ENCODE measurements at regions not wholly inside any gene's neighbourhood (a gene's known extent, or its start where the extent isn't known, plus 50 kb on each side); places are given as distances from the start of the nearest gene placed in this dataset.

GRCh38 chr14:22458737-22459136 is 130.3 kb downstream of the DAD1 start:
- TF ChIP-seq REST (IDR thresholded peaks at IDR 0.05; ENCODE audit: low read depth) (no peak), EP300 (IDR thresholded peaks at IDR 0.05; ENCODE audit: borderline replicate concordance) (no peak), TAF1 (IDR thresholded peaks at IDR 0.05; ENCODE audit: low read depth) (no peak), ZBTB7A (IDR thresholded peaks at IDR 0.05; ENCODE audit: low read depth) (no peak), RAD21 (IDR thresholded peaks at IDR 0.05; ENCODE audit: low read depth) (no peak), YY1 (IDR thresholded peaks at IDR 0.05; ENCODE audit: low read depth) (no peak), TEAD4 (IDR thresholded peaks at IDR 0.05) (no peak), MAX (IDR thresholded peaks at IDR 0.05) (no peak), CEBPB (IDR thresholded peaks at IDR 0.05) (no peak), USF1 (IDR thresholded peaks at IDR 0.05) (no peak), CREB1 (IDR thresholded peaks at IDR 0.05; ENCODE audit: low read depth) (no peak), EGR1 (IDR thresholded peaks at IDR 0.05) (no peak)
